ENCODE measurements at regions not wholly inside any gene's neighbourhood (a gene's known extent, or its start where the extent isn't known, plus 50 kb on each side); places are given as distances from the start of the nearest gene placed in this dataset.

DNA sequence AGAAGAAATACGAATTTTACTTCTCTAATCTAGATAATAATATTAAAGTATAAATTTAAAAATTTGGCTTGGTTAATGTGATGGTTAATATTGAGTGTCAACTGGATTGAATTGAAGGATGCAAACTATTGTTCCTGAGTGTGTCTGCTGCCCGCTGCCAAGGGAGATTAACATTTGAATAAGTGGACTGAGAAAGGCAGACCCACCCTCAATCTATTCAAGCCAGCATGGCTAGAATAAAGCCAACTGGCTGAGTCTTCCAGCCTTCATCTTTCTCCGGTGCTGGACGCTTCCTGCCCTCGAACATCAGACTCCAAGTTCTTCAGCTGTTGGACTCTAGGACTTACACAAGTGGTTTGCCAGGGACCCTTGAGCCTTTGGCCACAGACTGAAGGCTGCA lies 152.7 kb downstream of the TBXT start:
- H3K9me3 ChIP-seq (ENCODE audit: control insufficient read depth in 2 of 2, low read length in 2 of 2) = no peaks in the 10 kb centered on the region
- no peak overlapping the region for H3K4me3 ChIP-seq (ENCODE audit: low read length in 2 of 2)
- H3K27ac ChIP-seq (ENCODE audit: low read length) = no peak overlapping the region
- H3K4me1 ChIP-seq (ENCODE audit: control insufficient read depth, insufficient read depth, low read length) = peaks cover 5% of the 10 kb centered on the region
- no peak overlapping the region for H3K9ac ChIP-seq (ENCODE audit: low read length in 2 of 2)
- peaks cover 14 to 17% of the 10 kb centered on the region in 2 donors for H3K27me3 ChIP-seq (ENCODE audit: control insufficient read depth in 1 of 2, insufficient read depth in 2 of 2, low read length in 2 of 2)
- no peaks in the 10 kb centered on the region for H3K36me3 ChIP-seq (ENCODE audit: control insufficient read depth in 2 of 2, insufficient read depth in 2 of 2, low read length in 2 of 2)

DNA sequence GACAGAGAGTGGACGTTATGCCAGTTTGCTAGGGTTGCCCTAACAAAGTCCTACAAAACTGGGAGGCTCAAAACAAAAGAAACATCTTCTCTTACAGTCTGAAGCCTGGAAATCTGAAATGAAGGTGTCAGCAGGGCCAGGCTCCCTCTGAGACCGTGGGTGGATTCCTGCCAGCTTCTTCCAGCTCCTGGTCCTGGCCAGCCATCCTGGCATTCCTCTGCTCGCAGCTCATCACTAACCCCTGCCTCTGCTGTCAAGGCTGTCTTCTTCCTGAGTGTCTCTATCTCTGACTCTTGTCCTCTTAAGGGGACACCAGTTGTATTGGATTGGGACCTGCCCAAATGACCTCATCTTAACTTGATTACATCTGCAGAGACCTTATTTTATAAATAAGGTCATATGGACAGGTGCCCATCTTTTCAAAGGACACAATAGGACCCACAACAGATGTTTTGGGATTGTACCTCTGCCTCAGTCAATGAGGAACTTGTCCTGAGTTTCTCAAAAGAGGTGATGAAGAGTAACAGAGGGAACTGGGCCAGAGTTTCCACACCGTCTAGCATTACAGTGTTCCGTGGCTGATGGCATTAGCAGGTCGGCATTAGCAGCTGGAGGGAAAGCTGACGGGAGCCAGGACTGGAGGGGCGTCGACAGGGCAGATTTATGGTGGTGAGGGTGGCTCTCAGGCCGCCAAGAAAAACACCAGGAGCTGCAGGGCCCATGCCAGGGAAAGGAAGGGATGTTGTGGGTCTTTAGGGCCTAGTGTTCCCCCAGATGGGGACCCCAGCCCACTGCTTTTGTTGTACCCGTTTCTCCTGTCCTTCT lies 157.3 kb downstream of the TBXT start:
- peaks cover 33 to 51% of the 10 kb centered on the region in 2 donors for H3K27me3 ChIP-seq (ENCODE audit: control insufficient read depth in 1 of 2, insufficient read depth in 2 of 2, low read length in 2 of 2)
- H3K4me1 ChIP-seq (ENCODE audit: control insufficient read depth, insufficient read depth, low read length) = peaks cover 40% of the 10 kb centered on the region
- H3K9me3 ChIP-seq (ENCODE audit: control insufficient read depth in 2 of 2, low read length in 2 of 2) = no peaks in the 10 kb centered on the region
- no peak overlapping the region for H3K27ac ChIP-seq (ENCODE audit: low read length)
- no peaks in the 10 kb centered on the region for H3K36me3 ChIP-seq (ENCODE audit: control insufficient read depth in 2 of 2, insufficient read depth in 2 of 2, low read length in 2 of 2)
- no peak overlapping the region for H3K4me3 ChIP-seq (ENCODE audit: low read length in 2 of 2)
- H3K9ac ChIP-seq (ENCODE audit: low read length in 2 of 2) = no peak overlapping the region

- Histone ChIP-seq H3K27me3 (ENCODE audit: control insufficient read depth in 1 of 2, insufficient read depth in 2 of 2, low read length in 2 of 2) (peaks cover 33 to 51% of the 10 kb centered on the region in 2 donors), H3K9ac (ENCODE audit: low read length in 2 of 2) (no peak overlapping the region), H3K4me3 (ENCODE audit: low read length in 2 of 2) (peak overlapping the region; percentile 64 to 72), H3K4me1 (ENCODE audit: control insufficient read depth, insufficient read depth, low read length) (peaks cover 42% of the 10 kb centered on the region), H3K27ac (ENCODE audit: low read length) (no peak overlapping the region), H3K9me3 (ENCODE audit: control insufficient read depth in 2 of 2, low read length in 2 of 2) (no peaks in the 10 kb centered on the region), H3K36me3 (ENCODE audit: control insufficient read depth in 2 of 2, insufficient read depth in 2 of 2, low read length in 2 of 2) (no peaks in the 10 kb centered on the region)
Observed at GRCh38 chr6:166009385-166010031, 158.1 kb downstream of the TBXT start.

DNA sequence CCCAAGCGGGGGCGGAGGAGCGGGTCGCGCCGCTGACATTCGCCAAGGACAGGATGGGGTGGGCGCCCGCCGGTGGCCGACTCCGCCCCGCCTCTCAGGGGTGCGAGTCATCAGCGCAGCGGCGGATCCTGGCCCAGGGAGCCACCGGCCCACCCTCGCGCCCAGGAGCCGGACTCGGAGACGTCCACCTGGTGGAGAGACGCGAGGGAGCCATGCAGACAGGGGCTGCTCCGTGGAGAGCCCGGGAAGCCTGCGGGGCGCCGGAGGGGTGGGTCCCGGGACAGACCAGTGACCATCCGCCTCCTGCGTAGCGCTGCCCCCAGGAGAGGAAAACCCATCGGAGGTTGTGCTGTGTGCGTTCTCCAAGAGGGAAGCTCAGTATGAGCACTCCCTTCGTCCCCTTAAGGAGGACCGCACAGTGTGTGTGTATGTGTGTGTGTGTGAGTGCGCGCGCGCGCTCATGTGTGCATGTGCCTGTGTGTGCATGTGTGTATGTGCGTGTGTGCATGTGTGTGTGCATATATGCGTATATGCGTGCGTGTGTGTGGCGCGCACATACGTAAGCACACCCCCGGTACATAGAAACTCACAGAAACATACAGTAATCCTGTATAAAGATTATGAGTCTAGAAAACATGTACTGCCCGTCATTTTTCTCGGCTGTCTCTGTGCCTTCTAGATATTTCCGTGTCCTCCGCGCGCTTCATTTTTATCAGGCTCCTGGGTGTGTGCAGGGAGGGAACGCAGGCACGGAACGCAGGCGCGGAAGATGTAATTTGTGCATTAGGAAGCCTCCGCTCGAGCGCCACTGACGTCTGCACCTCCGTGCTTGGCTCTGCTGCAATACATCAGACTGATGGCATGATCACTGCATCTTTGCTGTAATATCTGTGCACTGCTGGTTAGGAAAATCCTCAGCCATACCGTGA lies 158.9 kb downstream of the TBXT start:
- peak overlapping the region; percentile 64 to 72 for H3K4me3 ChIP-seq (ENCODE audit: low read length in 2 of 2)
- peaks cover 33 to 51% of the 10 kb centered on the region in 2 donors for H3K27me3 ChIP-seq (ENCODE audit: control insufficient read depth in 1 of 2, insufficient read depth in 2 of 2, low read length in 2 of 2)
- peak overlapping the region in 1 of 2 donors; percentile 21 for H3K9ac ChIP-seq (ENCODE audit: low read length in 2 of 2)
- peaks cover 42% of the 10 kb centered on the region for H3K4me1 ChIP-seq (ENCODE audit: control insufficient read depth, insufficient read depth, low read length)
- no peak overlapping the region for H3K27ac ChIP-seq (ENCODE audit: low read length)
- peaks cover 0 to 2% of the 10 kb centered on the region in 2 donors for H3K9me3 ChIP-seq (ENCODE audit: control insufficient read depth in 2 of 2, low read length in 2 of 2)
- H3K36me3 ChIP-seq (ENCODE audit: control insufficient read depth in 2 of 2, insufficient read depth in 2 of 2, low read length in 2 of 2) = no peaks in the 10 kb centered on the region

GRCh38 chr6:166007349-166008263 lies 160.0 kb downstream of the TBXT start:
- peak overlapping the region; percentile 92 for H3K27ac ChIP-seq (ENCODE audit: low read length)
- H3K36me3 ChIP-seq (ENCODE audit: control insufficient read depth in 2 of 2, insufficient read depth in 2 of 2, low read length in 2 of 2) = no peaks in the 10 kb centered on the region
- H3K9ac ChIP-seq (ENCODE audit: low read length in 2 of 2) = peak overlapping the region in 1 of 2 donors; percentile 73
- peaks cover 0 to 2% of the 10 kb centered on the region in 2 donors for H3K9me3 ChIP-seq (ENCODE audit: control insufficient read depth in 2 of 2, low read length in 2 of 2)
- H3K4me1 ChIP-seq (ENCODE audit: control insufficient read depth, insufficient read depth, low read length) = peaks cover 42% of the 10 kb centered on the region
- H3K4me3 ChIP-seq (ENCODE audit: low read length in 2 of 2) = peak overlapping the region in 1 of 2 donors; percentile 76
- H3K27me3 ChIP-seq (ENCODE audit: control insufficient read depth in 1 of 2, insufficient read depth in 2 of 2, low read length in 2 of 2) = peaks cover 33 to 51% of the 10 kb centered on the region in 2 donors

DNA sequence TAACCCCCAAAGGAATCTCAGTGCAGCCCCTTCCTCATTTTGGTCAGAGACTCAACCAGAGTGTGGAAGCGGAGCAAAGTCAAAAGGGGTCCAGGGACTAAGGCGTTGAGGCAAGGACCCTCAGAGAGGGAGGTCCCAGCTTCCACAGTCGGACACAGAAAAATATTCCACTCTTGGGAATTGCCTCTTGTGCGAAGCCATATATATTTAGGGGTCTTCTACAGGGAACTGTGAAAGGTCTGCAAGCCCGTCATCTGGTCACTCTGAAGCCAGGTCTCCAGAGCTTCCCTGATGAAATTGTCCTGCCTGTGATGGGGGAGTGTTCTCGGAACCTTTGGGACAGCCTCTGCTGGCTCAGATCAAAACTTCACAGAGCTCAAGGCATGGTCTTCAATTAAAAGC lies 160.8 kb downstream of the TBXT start:
- Histone ChIP-seq H3K27me3 (ENCODE audit: control insufficient read depth in 1 of 2, insufficient read depth in 2 of 2, low read length in 2 of 2) (peaks cover 31 to 49% of the 10 kb centered on the region in 2 donors), H3K9me3 (ENCODE audit: control insufficient read depth in 2 of 2, low read length in 2 of 2) (peaks cover 0 to 2% of the 10 kb centered on the region in 2 donors), H3K9ac (ENCODE audit: low read length in 2 of 2) (peak overlapping the region in 1 of 2 donors; percentile 73), H3K27ac (ENCODE audit: low read length) (peak overlapping the region; percentile 92), H3K4me1 (ENCODE audit: control insufficient read depth, insufficient read depth, low read length) (peaks cover 42% of the 10 kb centered on the region), H3K36me3 (ENCODE audit: control insufficient read depth in 2 of 2, insufficient read depth in 2 of 2, low read length in 2 of 2) (no peaks in the 10 kb centered on the region), H3K4me3 (ENCODE audit: low read length in 2 of 2) (peak overlapping the region; percentile 27 to 76)

DNA sequence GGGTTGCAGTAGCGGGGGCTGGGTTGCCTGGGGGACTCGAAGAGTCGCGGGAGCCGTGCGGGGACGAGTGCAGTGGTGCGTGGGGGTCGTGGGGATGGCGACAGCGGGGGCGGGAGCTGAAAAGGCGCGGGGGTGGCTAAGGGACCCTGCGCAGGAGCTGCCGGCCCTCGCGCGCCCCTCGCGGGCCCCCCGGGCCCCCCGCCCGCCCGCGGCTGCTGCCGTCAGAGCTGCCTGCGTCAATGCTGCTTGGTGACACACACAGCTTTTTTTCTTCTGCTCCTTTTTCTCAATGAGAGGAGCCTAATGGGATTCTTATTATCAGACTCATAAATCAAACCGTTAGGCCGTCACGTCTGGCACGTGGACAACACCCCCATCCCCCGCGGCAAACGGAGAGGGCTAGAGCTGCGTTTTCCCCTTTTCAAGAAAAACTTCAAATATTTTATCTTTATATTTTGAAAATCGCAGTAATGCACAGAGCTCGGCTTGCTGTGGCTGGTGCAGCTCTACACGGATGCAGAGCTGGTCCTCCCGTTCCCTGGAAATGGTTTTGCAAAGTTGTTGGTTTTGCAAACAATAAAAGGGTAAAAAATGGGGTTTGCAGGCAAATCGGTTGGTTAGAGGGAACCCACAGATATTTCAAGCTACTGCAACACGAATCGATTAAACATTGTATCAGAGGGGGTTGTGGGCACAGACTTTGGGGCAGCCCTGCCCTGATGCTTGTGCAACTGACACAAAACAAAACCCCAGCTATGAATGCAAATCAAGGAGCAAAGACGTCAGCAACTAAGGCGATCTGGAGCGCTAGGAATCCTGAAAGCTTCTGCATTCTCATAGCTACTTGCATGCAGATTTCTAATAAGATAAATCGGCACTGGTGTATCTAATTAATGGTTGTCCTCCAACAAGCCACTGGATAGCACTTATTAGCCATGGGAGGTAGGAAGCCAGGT lies 161.4 kb downstream of the TBXT start:
- peak overlapping the region; percentile 64 to 80 for H3K9ac ChIP-seq (ENCODE audit: low read length in 2 of 2)
- H3K27me3 ChIP-seq (ENCODE audit: control insufficient read depth in 1 of 2, insufficient read depth in 2 of 2, low read length in 2 of 2) = peaks cover 28 to 44% of the 10 kb centered on the region in 2 donors

DNA sequence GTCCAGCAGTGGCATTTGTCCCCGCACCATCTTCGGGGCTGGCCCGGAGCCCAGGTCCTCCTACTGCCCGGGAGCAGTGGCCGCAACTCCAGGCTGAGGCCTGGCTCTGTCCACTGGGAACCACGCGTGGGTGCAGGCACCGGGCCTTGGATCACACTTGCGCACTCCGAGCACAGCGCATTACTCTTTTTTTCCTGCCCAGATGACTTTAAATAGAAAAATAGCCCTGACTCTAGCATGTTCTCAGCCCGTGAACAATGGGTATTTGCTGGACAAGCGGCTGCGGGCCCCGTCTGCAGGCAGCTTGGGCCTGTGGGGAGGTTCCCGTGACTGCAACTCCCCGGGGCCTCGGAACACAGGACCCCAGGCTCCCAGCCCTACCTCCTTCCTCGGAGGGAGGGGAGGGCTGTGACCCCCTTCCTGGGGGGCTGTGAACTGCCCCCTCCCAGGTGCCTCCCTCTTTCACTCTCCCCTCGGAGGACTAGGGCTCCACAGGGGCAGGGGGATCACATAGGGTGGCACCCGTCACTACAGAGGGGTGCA lies 162.2 kb downstream of the TBXT start:
- Histone ChIP-seq H3K27ac (ENCODE audit: low read length) (peak overlapping the region; percentile 92), H3K36me3 (ENCODE audit: control insufficient read depth in 2 of 2, insufficient read depth in 2 of 2, low read length in 2 of 2) (no peaks in the 10 kb centered on the region), H3K4me1 (ENCODE audit: control insufficient read depth, insufficient read depth, low read length) (peaks cover 42% of the 10 kb centered on the region), H3K4me3 (ENCODE audit: low read length in 2 of 2) (peak overlapping the region; percentile 58 to 76), H3K9ac (ENCODE audit: low read length in 2 of 2) (peak overlapping the region; percentile 64 to 80), H3K9me3 (ENCODE audit: control insufficient read depth in 2 of 2, low read length in 2 of 2) (peaks cover 0 to 2% of the 10 kb centered on the region in 2 donors), H3K27me3 (ENCODE audit: control insufficient read depth in 1 of 2, insufficient read depth in 2 of 2, low read length in 2 of 2) (peaks cover 24 to 38% of the 10 kb centered on the region in 2 donors)

More for the DNA sequence above, 161.4 kb downstream of the TBXT start:
- Histone ChIP-seq H3K9me3 (ENCODE audit: control insufficient read depth in 2 of 2, low read length in 2 of 2) (peaks cover 0 to 2% of the 10 kb centered on the region in 2 donors), H3K4me3 (ENCODE audit: low read length in 2 of 2) (peak overlapping the region; percentile 58 to 76), H3K27ac (ENCODE audit: low read length) (peak overlapping the region; percentile 92), H3K4me1 (ENCODE audit: control insufficient read depth, insufficient read depth, low read length) (peaks cover 42% of the 10 kb centered on the region), H3K36me3 (ENCODE audit: control insufficient read depth in 2 of 2, insufficient read depth in 2 of 2, low read length in 2 of 2) (no peaks in the 10 kb centered on the region)

DNA sequence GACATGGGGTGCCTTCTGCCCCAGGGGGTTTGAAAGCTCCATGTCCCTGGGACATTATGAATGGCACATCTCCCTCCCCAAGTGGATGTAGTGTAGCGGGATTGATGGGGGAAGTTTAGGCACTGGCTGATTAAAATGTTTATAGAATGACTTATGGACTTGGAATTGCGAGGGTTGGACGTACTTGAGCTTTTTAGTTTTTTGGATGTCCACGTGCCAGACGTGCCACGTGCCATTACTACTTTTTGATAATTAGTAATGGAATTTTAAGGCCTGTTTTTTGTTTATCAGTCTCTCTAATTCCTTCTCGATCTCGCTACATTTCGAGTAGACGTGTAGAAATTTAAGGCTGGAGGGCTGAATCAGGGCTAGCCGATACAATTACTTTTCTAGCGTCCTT lies 162.8 kb downstream of the TBXT start:
- H3K4me1 ChIP-seq (ENCODE audit: control insufficient read depth, insufficient read depth, low read length) = peaks cover 37% of the 10 kb centered on the region
- H3K9ac ChIP-seq (ENCODE audit: low read length in 2 of 2) = peak overlapping the region; percentile 64 to 80
- H3K4me3 ChIP-seq (ENCODE audit: low read length in 2 of 2) = peak overlapping the region; percentile 58 to 76
- peak overlapping the region; percentile 92 for H3K27ac ChIP-seq (ENCODE audit: low read length)
- H3K36me3 ChIP-seq (ENCODE audit: control insufficient read depth in 2 of 2, insufficient read depth in 2 of 2, low read length in 2 of 2) = no peaks in the 10 kb centered on the region
- H3K27me3 ChIP-seq (ENCODE audit: control insufficient read depth in 1 of 2, insufficient read depth in 2 of 2, low read length in 2 of 2) = peaks cover 19 to 34% of the 10 kb centered on the region in 2 donors
- peaks cover 0 to 2% of the 10 kb centered on the region in 2 donors for H3K9me3 ChIP-seq (ENCODE audit: control insufficient read depth in 2 of 2, low read length in 2 of 2)

All from stomach smooth muscle (tissue), 2 donors.